ENCODE measurements at regions not wholly inside any gene's neighbourhood (a gene's known extent, or its start where the extent isn't known, plus 50 kb on each side); places are given as distances from the start of the nearest gene placed in this dataset.

GRCh38 chr2:14803994-14804393 is 171.5 kb downstream of the LRATD1 start:
- Histone ChIP-seq H3K27me3 (no peaks in the 10 kb centered on the region), H3K9me3 (no peaks in the 10 kb centered on the region), H3K36me3 (no peaks in the 10 kb centered on the region), H3K4me3 (no peak overlapping the region), H3K27ac (no peak overlapping the region), H3K4me1 (no peaks in the 10 kb centered on the region)
- ATAC-seq (no peak), DNase-seq (no peak)
- no peak for TF ChIP-seq POLR2A (IDR thresholded peaks at IDR 0.05)
- TF ChIP-seq, protein P1, sequence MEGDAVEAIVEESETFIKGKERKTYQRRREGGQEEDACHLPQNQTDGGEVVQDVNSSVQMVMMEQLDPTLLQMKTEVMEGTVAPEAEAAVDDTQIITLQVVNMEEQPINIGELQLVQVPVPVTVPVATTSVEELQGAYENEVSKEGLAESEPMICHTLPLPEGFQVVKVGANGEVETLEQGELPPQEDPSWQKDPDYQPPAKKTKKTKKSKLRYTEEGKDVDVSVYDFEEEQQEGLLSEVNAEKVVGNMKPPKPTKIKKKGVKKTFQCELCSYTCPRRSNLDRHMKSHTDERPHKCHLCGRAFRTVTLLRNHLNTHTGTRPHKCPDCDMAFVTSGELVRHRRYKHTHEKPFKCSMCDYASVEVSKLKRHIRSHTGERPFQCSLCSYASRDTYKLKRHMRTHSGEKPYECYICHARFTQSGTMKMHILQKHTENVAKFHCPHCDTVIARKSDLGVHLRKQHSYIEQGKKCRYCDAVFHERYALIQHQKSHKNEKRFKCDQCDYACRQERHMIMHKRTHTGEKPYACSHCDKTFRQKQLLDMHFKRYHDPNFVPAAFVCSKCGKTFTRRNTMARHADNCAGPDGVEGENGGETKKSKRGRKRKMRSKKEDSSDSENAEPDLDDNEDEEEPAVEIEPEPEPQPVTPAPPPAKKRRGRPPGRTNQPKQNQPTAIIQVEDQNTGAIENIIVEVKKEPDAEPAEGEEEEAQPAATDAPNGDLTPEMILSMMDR (IDR thresholded peaks at IDR 0.05 in 4 of 5, conservative IDR thresholded peaks at IDR 0.05 in 1 of 5): no peak
- in situ Hi-C loops (cut with MboI; ENCODE audit: low sequenced_read_pairs in 4 of 4): no loop called here
- intact Hi-C loops (cut with DNase I; ENCODE audit: low total_unique reads): no loop called here

GRCh38 chr2:14804902-14805301 is 172.4 kb downstream of the LRATD1 start:
- intact Hi-C loops (cut with DNase I; ENCODE audit: low total_unique reads) (no loop called here), in situ Hi-C loops (cut with MboI; ENCODE audit: low sequenced_read_pairs in 4 of 4) (no loop called here)
- no peak overlapping the region for H3K4me3 ChIP-seq
- H3K9me3 ChIP-seq: no peaks in the 10 kb centered on the region
- no peak overlapping the region for H3K27ac ChIP-seq
- no peak for TF ChIP-seq POLR2A (IDR thresholded peaks at IDR 0.05)
- TF ChIP-seq, protein P1 (IDR thresholded peaks at IDR 0.05 in 4 of 5, conservative IDR thresholded peaks at IDR 0.05 in 1 of 5): no peak
- no peaks in the 10 kb centered on the region for H3K27me3 ChIP-seq
- H3K36me3 ChIP-seq: no peaks in the 10 kb centered on the region
- no peaks in the 10 kb centered on the region for H3K4me1 ChIP-seq
- DNase-seq (no peak), ATAC-seq (no peak)

GRCh38 chr2:14806613-14807012 is 174.1 kb downstream of the LRATD1 start:
- in situ Hi-C loops (cut with MboI; ENCODE audit: low sequenced_read_pairs in 4 of 4) (no loop called here), intact Hi-C loops (cut with DNase I; ENCODE audit: low total_unique reads) (no loop called here)
- no peak overlapping the region for H3K4me3 ChIP-seq
- no peaks in the 10 kb centered on the region for H3K9me3 ChIP-seq
- DNase-seq: no peak
- H3K4me1 ChIP-seq: no peaks in the 10 kb centered on the region
- no peaks in the 10 kb centered on the region for H3K27me3 ChIP-seq
- H3K36me3 ChIP-seq: no peaks in the 10 kb centered on the region
- ATAC-seq: peak in 1 of 2 donors; percentile 62
- TF ChIP-seq, protein P1 (IDR thresholded peaks at IDR 0.05 in 4 of 5, conservative IDR thresholded peaks at IDR 0.05 in 1 of 5): no peak
- no peak for TF ChIP-seq POLR2A (IDR thresholded peaks at IDR 0.05)
- H3K27ac ChIP-seq: no peak overlapping the region

DNA sequence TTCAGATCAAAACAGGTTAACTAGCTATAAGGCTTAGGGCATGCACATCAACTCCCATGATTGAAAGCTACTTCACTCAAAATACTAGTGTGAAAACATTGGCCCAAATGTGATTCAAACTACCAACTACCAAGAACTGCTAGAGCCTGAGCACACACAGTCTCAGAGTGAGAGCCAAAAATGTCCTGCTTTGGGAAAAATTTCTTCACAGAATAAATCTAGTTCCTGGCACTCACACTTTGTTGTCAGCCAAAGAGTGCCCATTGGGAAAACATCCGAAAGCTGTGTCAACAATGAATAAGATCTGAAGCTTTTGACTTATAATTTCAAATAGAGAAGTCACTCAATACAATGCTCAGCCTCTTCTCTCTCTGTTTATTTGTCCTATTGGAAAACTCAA is 182.7 kb downstream of the LRATD1 start:
- in situ Hi-C loops (cut with MboI; ENCODE audit: low sequenced_read_pairs in 4 of 4): no loop called here
- ATAC-seq: peak in 1 of 2 donors; percentile 75
- H3K9me3 ChIP-seq: no peaks in the 10 kb centered on the region

More for the DNA sequence above, 182.7 kb downstream of the LRATD1 start:
- TF ChIP-seq, protein P1 (IDR thresholded peaks at IDR 0.05 in 4 of 5, conservative IDR thresholded peaks at IDR 0.05 in 1 of 5): no peak
- no peak for TF ChIP-seq POLR2A (IDR thresholded peaks at IDR 0.05)
- Histone ChIP-seq H3K36me3 (no peaks in the 10 kb centered on the region), H3K4me1 (no peaks in the 10 kb centered on the region), H3K27ac (no peak overlapping the region), H3K4me3 (no peak overlapping the region), H3K27me3 (no peaks in the 10 kb centered on the region)
- DNase-seq: no peak
- intact Hi-C loops (cut with DNase I; ENCODE audit: low total_unique reads): no loop called here

Measured in gastrocnemius medialis (tissue), 4 donors.